Astrocyte of the cerebellum (primary cell): ENCODE measurements at regions not wholly inside any gene's neighbourhood (a gene's known extent, or its start where the extent isn't known, plus 50 kb on each side); places are given as distances from the start of the nearest gene placed in this dataset.

Experiments used
- DNase-seq: peaks from one replicate; pipeline ENCODE4 v3.0.0-alpha.2; 2011; ENCODE audit warnings: low read depth
- H3K4me3 ChIP-seq: 2 replicates; pipeline ENCODE4 v1.5.1; 2011; ENCODE audit warnings: mild to moderate bottlenecking, low read depth, low read length, moderate library complexity
- CTCF ChIP-seq: IDR thresholded peaks from 2 replicates; pipeline ENCODE4 v1.5.1; 2012; ENCODE audit warnings: low read length, low read depth, moderate library complexity, mild to moderate bottlenecking; ENCODE audit errors: missing control alignments
- in situ Hi-C: cut with HindIII; loops from 2 replicates; pipeline ENCODE4 v1.10.0; 2017; ENCODE audit warnings: low sequenced_read_pairs

GRCh38 chr10:129106314-129106713, 360.7 kb upstream of the MGMT start:
- no peak for DNase-seq
- in situ Hi-C loops, result no loop called here
- no peak overlapping the region for H3K4me3 ChIP-seq
- no peak for TF ChIP-seq CTCF

GRCh38 chr10:129107525-129107924, 359.5 kb upstream of the MGMT start:
- no peak overlapping the region for H3K4me3 ChIP-seq
- DNase-seq, result no peak
- in situ Hi-C loops, result no loop called here
- TF ChIP-seq CTCF, result no peak

- no peak overlapping the region for H3K4me3 ChIP-seq
- no peak for TF ChIP-seq CTCF
- in situ Hi-C loops, result no loop called here
- no peak for DNase-seq
Measured at GRCh38 chr10:129108378-129108777, 358.7 kb upstream of the MGMT start.

GRCh38 chr10:129108994-129109393, 358.0 kb upstream of the MGMT start:
- H3K4me3 ChIP-seq, result no peak overlapping the region
- in situ Hi-C loops, result no loop called here
- DNase-seq, result no peak
- TF ChIP-seq CTCF, result no peak

GRCh38 chr10:129110780-129111179, 356.3 kb upstream of the MGMT start:
- TF ChIP-seq CTCF, result no peak
- no peak overlapping the region for H3K4me3 ChIP-seq
- no peak for DNase-seq
- in situ Hi-C loops, result no loop called here

- H3K4me3 ChIP-seq, result no peak overlapping the region
- no peak for TF ChIP-seq CTCF
- DNase-seq, result no peak
- in situ Hi-C loops, result no loop called here
Measured at GRCh38 chr10:129111922-129112321, 355.1 kb upstream of the MGMT start.

GRCh38 chr10:129114588-129114987, 352.5 kb upstream of the MGMT start:
- in situ Hi-C loops, result no loop called here

More at GRCh38 chr10:129114588-129114987, 352.5 kb upstream of the MGMT start:
- DNase-seq, result no peak
- no peak overlapping the region for H3K4me3 ChIP-seq
- TF ChIP-seq CTCF, result no peak
